ENCODE measurements at regions not wholly inside any gene's neighbourhood (a gene's known extent, or its start where the extent isn't known, plus 50 kb on each side); places are given as distances from the start of the nearest gene placed in this dataset.

GRCh38 chr3:107106907-107107306 lies 270.3 kb upstream of the CCDC54 start:
- TF ChIP-seq CTCF (IDR thresholded peaks at IDR 0.05) (no peak), ZFX (IDR thresholded peaks at IDR 0.05; ENCODE audit: borderline replicate concordance) (no peak)

Measured in 22Rv1 (cell line).